Activated B cell treated with CpG ODN at 0.5 μM for 24 hours (primary cell): ENCODE measurements at regions not wholly inside any gene's neighbourhood (a gene's known extent, or its start where the extent isn't known, plus 50 kb on each side); places are given as distances from the start of the nearest gene placed in this dataset.
"Not testable (repeated sequence)": the region's sequence is repeated elsewhere in the genome, so short reads cannot be mapped to it uniquely, and the experiment has no call there.

Experiments used
- ATAC-seq: fragments of 200-7000 bp; cut with Tn5 transposase; one replicate; pipeline ENCODE4 v1.10.0; 2021; ENCODE audit warnings: low read depth, mild to moderate bottlenecking, moderate library complexity
- CTCF ChIA-PET: fragments of 350-600 bp; sonication (Branson Sonifier 250); formaldehyde crosslinking; loops from one replicate; lab custom pipeline; 2021; ENCODE audit warnings: antibody characterized with exemption; lab: Charles Lee
- POLR2A ChIA-PET: fragments of 350-600 bp; sonication (Branson Sonifier 250); formaldehyde crosslinking; loops from one replicate; lab custom pipeline; 2021; ENCODE audit warnings: antibody characterized with exemption; lab: Charles Lee
- DNase-seq: peaks from one replicate; pipeline ENCODE4 v3.0.0; 2022
- H3K27ac Mint-ChIP-seq: one replicate; pipeline ENCODE4 v1.8.0; 2020; ENCODE audit warnings: mixed read lengths
- H3K27me3 Mint-ChIP-seq: one replicate; pipeline ENCODE4 v1.8.0; 2021; ENCODE audit warnings: mixed read lengths
- H3K36me3 Mint-ChIP-seq: one replicate; pipeline ENCODE4 v1.8.0; 2021; ENCODE audit warnings: low read depth, mixed read lengths
- H3K4me1 Mint-ChIP-seq: one replicate; pipeline ENCODE4 v1.8.0; 2021; ENCODE audit warnings: mixed read lengths
- H3K4me3 Mint-ChIP-seq: one replicate; pipeline ENCODE4 v1.8.0; 2020; ENCODE audit warnings: mild to moderate bottlenecking, mixed read lengths
- H3K9me3 Mint-ChIP-seq: one replicate; pipeline ENCODE4 v1.8.0; 2020; ENCODE audit warnings: mixed read lengths
- intact Hi-C: fragments of 100-400 bp; cut with micrococcal nuclease; formaldehyde crosslinking; loops from one replicate; pipeline ENCODE4 v1.15.1; 2024
- TF ChIP-seq, protein P1 (sequence below): fragments of 200-600 bp; IDR thresholded peaks from one replicate; pipeline ENCODE4 v1.8.0; 2022; ENCODE audit warnings: antibody characterized with exemption, mild to moderate bottlenecking

DNA sequence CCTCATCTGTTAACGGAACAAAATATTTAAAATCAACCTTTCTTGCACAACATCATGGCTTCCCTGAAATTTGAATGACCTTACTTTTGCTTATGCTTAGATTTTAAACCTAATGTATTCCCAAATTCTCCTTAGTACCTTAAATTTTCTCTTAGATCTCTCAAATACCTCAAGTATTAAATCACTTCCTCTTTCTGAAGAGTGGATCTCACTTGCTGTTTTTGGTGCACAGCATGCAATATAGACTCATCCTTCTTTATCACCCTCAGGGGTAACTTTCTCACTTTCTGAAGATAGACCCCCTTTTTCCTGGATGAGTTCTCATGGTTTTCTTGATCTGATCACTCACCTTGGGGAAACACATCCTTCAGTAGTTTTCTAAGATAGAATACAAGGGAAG, 871.7 kb downstream of the DACH1 start:
- Mint-ChIP-seq H3K27ac (no peak overlapping the region), H3K27me3 (no peaks in the 10 kb centered on the region), H3K36me3 (no peaks in the 10 kb centered on the region), H3K9me3 (peaks cover 3% of the 10 kb centered on the region), H3K4me3 (no peak overlapping the region), H3K4me1 (no peaks in the 10 kb centered on the region)
- DNase-seq (no peak), ATAC-seq (no peak)
- POLR2A ChIA-PET, result no interaction called here
- intact Hi-C loops, result no loop called here
- TF ChIP-seq, protein P1, sequence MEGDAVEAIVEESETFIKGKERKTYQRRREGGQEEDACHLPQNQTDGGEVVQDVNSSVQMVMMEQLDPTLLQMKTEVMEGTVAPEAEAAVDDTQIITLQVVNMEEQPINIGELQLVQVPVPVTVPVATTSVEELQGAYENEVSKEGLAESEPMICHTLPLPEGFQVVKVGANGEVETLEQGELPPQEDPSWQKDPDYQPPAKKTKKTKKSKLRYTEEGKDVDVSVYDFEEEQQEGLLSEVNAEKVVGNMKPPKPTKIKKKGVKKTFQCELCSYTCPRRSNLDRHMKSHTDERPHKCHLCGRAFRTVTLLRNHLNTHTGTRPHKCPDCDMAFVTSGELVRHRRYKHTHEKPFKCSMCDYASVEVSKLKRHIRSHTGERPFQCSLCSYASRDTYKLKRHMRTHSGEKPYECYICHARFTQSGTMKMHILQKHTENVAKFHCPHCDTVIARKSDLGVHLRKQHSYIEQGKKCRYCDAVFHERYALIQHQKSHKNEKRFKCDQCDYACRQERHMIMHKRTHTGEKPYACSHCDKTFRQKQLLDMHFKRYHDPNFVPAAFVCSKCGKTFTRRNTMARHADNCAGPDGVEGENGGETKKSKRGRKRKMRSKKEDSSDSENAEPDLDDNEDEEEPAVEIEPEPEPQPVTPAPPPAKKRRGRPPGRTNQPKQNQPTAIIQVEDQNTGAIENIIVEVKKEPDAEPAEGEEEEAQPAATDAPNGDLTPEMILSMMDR, result no peak
- CTCF ChIA-PET, result no interaction called here

DNA sequence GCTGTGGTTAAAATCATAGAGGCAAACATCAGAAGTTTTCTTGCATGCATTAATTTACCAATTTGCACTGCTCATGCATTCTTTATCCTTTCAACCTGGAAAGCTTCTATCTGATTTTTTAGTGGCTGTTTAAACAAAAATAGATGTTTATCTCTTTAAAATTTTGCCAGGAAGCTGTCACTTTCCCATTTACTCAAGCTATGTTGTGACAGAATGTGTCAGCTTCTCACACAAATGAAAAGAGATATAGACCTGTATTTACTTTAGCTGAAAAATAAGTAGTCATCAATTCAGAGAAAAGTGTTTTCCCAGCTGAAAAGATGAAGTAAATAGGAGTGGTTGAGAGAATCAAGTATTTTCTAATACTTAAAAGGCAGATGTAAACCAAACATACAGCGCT, 872.8 kb downstream of the DACH1 start:
- intact Hi-C loops, result no loop called here
- no peak overlapping the region for H3K27ac Mint-ChIP-seq
- ChIA-PET POLR2A (no interaction called here), CTCF (no interaction called here)
- DNase-seq (no peak), ATAC-seq (no peak)
- H3K9me3 Mint-ChIP-seq, result peaks cover 3% of the 10 kb centered on the region
- TF ChIP-seq, protein P1, result no peak
- H3K27me3 Mint-ChIP-seq, result no peaks in the 10 kb centered on the region
- no peaks in the 10 kb centered on the region for H3K4me1 Mint-ChIP-seq
- H3K4me3 Mint-ChIP-seq, result no peak overlapping the region
- H3K36me3 Mint-ChIP-seq, result no peaks in the 10 kb centered on the region

DNA sequence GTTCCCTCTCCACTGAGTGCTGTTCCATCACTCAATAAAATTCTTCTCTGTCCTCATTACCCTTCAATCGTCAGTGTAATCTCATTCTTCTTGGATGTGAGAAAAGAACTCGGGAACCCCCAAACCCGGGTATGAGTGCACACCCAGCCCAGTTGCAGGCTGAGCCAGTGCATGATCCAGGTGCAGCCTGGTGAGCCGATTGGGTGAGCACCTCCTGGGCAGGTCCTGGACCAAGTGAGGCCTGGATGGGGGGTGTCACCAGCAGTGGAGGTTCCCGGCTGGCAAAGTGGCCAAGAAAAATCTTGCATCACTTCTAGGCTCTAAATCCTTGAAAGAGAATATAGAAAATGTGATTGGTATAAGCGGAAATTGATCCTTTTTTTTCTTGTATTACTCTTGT, 878.8 kb upstream of the KLHL1 start:
- H3K4me3 Mint-ChIP-seq, result no peak overlapping the region
- H3K27ac Mint-ChIP-seq, result no peak overlapping the region
- POLR2A ChIA-PET, result no interaction called here
- ATAC-seq, result no peak
- H3K27me3 Mint-ChIP-seq, result no peaks in the 10 kb centered on the region
- no peaks in the 10 kb centered on the region for H3K36me3 Mint-ChIP-seq
- DNase-seq, result no peak
- intact Hi-C loops, result no loop called here
- CTCF ChIA-PET, result no interaction called here
- TF ChIP-seq, protein P1, result no peak
- H3K4me1 Mint-ChIP-seq, result no peaks in the 10 kb centered on the region
- peaks cover 3% of the 10 kb centered on the region for H3K9me3 Mint-ChIP-seq

DNA sequence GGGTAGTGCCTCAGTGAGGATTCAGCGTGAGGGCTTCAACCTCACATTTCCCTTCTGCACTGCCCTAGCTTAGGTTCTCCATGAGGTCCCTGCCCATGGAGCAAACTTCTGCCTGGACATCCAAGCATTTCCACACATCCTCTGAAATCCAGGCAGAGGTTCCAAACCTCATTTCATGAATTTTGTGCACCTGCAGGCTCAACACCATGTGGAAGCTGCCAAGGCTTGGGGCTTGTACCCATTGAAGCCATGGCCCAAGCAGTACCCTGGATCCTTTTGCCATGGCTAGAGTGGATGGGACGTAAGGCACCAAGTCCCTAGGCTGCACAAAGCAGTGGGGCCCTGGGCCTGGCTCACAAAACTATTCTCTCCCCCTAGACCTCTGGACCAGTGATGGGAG, 877.1 kb upstream of the KLHL1 start:
- H3K9me3 Mint-ChIP-seq, result peaks cover 3% of the 10 kb centered on the region
- TF ChIP-seq, protein P1, result no peak
- no peaks in the 10 kb centered on the region for H3K4me1 Mint-ChIP-seq
- no peak overlapping the region for H3K27ac Mint-ChIP-seq
- no peaks in the 10 kb centered on the region for H3K36me3 Mint-ChIP-seq
- H3K4me3 Mint-ChIP-seq, result no peak overlapping the region
- H3K27me3 Mint-ChIP-seq, result no peaks in the 10 kb centered on the region
- no peak for ATAC-seq
- CTCF ChIA-PET, result no interaction called here
- no peak for DNase-seq
- POLR2A ChIA-PET, result no interaction called here
- intact Hi-C loops, result no loop called here

DNA sequence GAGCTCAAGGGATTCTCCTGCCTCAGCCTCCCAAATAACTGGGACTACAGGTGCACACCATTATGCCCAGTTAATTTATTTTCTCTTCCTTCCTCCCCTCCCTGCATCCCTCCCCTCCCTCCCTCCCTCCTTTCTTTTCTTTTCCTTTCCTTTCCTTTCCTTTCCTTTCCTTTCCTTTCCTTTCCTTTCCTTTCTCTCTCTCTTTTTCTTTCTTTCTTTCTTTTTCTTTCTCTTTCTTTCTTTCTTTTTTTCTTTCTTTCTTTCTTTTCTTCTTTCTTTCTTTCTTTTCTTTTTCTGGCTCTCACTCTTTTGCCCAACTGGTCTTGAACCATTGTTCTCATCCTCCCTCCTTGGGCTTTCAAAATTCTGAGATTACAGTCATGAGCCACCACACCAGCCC, 873.0 kb upstream of the KLHL1 start:
- H3K9me3 Mint-ChIP-seq, CTCF ChIA-PET, H3K27ac Mint-ChIP-seq, H3K4me1 Mint-ChIP-seq, ATAC-seq, intact Hi-C loops, H3K4me3 Mint-ChIP-seq, POLR2A ChIA-PET, DNase-seq, H3K27me3 Mint-ChIP-seq, H3K36me3 Mint-ChIP-seq: not testable (repeated sequence)

DNA sequence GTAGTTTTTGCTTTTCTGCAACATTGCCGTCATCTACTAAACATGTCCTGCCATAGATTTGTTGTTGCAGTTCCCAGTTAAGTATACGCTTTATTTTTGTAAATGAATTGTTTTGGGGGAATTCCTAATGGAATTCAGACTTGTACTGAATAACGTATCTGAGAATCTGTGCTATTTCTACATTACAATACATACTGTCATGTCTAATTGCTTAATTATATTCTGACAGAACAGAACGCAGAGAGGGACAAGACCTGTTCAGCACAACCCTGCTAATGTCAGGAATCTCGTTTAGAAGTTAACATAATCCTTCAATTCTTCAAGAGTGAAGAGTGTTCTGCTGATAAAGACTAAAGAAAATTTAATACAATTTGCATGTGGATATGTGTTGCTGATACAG, 861.1 kb upstream of the KLHL1 start:
- ATAC-seq (no peak), DNase-seq (no peak)
- intact Hi-C loops, result no loop called here
- no peaks in the 10 kb centered on the region for H3K9me3 Mint-ChIP-seq
- CTCF ChIA-PET, result interaction anchor here (0.8 kb wide), 1 partner anchor 21 kb away, joined by 5 read pairs; no protein-coding TSS in a partner anchor
- H3K27ac Mint-ChIP-seq, result no peak overlapping the region
- H3K4me1 Mint-ChIP-seq, result no peaks in the 10 kb centered on the region
- no peaks in the 10 kb centered on the region for H3K36me3 Mint-ChIP-seq
- POLR2A ChIA-PET, result no interaction called here
- H3K27me3 Mint-ChIP-seq, result no peaks in the 10 kb centered on the region
- TF ChIP-seq, protein P1, result no peak
- H3K4me3 Mint-ChIP-seq, result no peak overlapping the region
